HG02798 (cell line): ENCODE measurements at regions not wholly inside any gene's neighbourhood (a gene's known extent, or its start where the extent isn't known, plus 50 kb on each side); places are given as distances from the start of the nearest gene placed in this dataset.
A peak's percentile ranks its signal among the peaks of the same experiment; 100 is the strongest.

Experiments
- ATAC-seq: cut with Tn5 transposase; IDR thresholded peaks from one replicate; pipeline ENCODE4 v1.9.1; 2021; ENCODE audit warnings: mild to moderate bottlenecking; ENCODE audit not compliant: unreplicated experiment, poor library complexity

DNA sequence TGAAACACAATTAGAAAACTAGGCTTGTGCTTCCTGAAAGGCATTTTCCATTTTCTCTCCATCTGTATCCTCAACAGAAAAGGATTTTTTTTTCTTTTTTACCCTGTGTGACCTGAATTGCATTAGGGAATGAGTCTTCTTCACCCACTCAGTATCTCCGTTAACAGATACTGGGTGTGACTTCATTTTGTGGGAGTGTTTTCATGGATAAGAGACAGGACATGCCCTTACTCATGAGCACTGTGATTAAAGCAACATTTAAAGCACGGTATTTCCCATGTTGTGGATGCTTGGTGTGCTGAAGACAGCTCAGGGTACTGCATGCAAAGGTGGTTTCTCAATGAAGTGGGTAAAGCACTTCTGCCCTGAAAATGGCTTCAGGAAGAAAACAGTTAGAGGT lies 1397.3 kb upstream of the TMEM132C start:
- ATAC-seq: no peak

DNA sequence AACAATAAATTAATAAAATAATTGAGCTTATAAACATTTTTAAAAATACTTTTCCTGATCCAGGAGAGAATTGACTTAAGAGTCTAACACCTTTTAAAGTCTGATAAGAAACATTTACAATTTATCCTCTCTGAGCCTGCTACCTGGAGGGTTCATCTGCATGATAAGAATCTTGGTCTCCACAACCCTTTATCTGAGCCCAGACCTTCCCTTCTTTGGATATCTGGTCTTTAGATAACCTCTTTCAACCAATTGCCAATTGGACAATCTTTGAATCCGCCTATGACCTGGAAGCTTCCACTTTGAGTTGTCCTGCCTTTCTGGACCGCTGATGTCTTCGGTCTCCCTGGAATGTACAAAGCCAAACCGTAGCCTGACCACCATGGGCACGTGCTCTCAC lies 1393.3 kb upstream of the TMEM132C start:
- ATAC-seq: no peak

DNA sequence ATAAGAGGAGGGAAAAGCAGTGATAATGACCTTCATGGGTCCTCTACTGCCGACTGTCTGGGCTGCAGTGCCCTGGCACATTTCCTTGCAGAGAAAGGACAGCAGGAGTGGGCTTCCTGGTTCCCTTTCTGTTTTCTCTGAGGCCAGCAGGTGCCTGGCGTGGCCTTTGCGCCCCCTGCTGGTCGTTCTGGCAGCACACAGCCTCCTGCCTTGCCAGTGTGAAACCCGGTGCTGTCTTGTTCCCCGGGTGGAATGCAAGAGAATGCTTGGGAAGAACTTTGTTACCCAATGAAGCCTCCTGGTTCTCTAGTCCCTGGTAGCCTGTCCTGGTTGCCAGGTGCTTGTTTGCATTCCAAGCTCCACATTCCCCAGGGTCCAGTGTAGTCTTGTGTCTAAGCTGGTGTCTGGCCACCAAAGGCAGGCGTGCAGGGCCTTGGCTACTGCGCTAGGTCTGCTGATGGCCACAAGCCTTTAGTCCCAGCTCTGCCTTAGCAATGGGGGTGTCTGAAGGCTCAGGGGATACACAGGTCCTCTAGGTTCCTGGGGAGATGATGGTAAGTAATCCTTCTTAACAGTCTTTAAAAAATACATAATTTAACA lies 1392.4 kb upstream of the TMEM132C start:
- peak; percentile 97 for ATAC-seq

- no peak for ATAC-seq
Observed at GRCh38 chr12:126879842-126880241, 1387.1 kb upstream of the TMEM132C start.

DNA sequence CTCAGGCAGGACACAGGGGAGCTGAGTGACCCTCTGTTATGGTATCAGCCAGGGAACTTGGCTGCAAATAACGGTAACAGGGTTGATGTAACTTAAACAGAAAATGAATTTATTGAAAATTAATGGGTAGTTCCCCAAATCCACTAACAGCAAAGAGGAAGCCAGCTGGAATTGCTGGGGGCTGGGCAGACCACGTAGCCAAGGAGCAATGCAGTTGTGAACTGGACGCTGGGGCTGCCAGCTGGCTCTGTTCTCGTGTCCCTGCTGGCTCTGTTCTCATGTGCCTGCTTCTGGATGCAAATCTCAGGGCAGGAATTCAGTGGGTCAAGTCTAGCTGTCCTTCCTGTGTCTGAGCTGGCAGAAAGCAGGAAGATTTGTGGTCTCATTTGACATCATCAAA lies 1383.3 kb upstream of the TMEM132C start:
- ATAC-seq: no peak

DNA sequence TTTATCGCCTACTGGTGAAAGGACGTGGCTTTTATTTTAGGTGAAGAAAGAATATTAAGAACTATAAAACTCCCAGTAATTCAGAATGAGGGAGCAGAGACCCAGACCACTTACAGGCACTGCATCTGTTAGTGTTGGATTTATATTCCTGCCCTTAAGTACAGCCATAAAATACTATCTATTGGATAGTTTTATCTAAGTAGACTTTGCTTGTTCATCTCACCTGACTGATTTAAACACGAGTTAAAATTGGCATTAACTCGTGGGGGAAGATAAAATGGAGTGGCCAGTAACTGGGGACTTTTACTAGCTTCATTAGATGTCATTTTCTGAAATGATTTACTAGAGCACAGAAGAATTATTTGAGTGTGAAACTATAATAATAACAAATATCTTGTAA lies 1377.5 kb upstream of the TMEM132C start:
- no peak for ATAC-seq

DNA sequence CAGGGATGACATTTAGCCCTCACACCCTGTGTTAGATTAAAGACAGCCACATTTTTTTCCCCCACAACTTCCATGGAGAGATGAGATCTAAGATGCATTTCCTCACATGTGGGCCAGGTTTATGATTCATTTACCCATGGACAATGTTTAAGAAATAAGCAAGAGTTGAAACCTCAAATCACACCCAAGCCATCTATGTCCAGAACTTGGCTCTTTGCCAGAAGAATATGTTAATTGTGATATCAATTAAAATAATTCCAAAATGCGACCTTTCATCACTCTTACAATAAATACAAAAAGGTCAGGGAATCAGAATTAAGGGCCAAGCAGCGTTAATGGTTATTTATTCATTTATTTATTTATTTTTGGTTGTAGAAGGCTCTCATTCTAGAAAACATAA lies 1376.9 kb upstream of the TMEM132C start:
- no peak for ATAC-seq

DNA sequence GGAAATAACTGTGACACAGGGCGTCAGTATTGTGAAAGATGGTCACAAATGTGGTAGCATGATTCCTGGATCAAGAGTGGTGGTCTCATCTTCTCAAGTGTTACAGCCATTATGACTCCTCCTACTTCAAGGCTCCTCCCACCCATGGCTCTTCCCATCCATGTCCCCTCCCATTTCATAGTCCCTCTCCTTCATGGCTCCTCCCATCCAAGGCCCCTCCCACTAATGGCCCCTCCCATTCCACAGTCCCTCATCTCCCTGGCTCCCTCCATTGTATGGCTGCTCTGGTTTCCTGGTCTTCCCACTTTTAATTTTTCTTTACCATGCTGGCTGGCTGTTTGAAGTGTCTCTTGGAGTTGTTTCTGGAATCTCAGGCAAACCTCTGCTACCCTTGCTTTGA lies 1375.2 kb upstream of the TMEM132C start:
- ATAC-seq: no peak

DNA sequence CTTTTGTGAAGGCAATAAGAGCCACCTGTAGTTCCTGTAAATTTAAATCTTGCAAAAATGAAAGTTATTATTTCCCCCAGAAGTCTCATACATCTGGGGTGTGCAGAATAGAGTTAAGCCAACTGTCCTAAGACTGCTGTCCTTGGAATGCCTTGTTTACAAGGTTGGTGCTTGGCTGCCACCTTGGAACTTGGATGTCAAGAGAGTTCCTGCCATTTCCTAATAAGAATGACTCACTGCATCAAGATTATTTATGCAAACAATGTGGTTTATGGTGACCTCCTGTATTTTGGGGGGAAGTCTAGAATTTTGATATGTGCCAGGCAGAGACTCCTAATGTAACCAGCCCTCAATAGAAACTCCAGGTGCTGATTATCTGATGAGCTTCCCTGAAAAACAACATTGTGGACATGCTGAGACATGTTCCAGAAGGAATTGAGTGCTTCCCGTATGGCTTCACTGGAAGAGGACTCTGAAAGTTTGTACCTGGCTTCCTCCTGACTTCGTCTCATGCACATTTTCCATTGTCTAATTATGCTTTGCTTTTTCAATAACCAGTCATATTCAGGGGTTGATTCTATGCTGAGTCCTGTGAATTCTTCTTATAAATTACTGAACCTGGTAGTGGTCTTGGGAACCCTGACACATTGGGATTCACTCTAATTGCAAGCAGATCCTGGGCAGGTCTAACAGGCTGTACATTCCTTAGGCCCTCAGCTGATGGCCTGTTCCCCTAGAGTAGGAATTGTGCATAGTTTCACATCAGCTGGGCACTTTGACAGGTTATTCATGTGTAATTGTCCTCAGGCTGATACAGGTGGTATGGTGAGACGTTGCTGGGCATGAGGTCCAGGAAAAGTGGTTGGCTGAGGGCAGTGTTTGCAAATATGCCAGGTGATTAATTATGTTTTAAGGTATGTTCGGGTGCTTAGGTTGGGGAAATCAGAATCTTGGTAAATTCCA lies 1370.7 kb upstream of the TMEM132C start:
- no peak for ATAC-seq

GRCh38 chr12:126897102-126897501 lies 1369.9 kb upstream of the TMEM132C start:
- ATAC-seq: no peak

DNA sequence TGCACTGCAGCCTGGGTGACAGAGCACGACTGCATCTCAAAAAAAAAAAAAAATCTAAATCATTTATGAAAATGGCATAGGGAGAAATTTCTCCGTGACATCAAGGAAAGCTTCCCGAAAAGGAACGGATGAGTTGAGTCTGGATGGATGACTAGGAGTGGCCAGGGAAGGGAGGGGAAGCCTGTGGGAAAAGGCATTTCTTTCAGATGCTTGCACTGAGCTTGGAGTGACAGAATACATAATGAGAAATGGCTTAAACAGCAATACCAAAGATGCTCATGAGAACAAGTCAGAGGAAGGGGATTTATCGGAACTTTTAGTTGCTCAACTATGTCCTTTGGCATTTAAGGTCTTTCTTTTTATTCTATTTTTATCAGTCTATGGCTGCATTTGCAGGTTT lies 1369.2 kb upstream of the TMEM132C start:
- no peak for ATAC-seq

- ATAC-seq: no peak
Observed at GRCh38 chr12:126898562-126898961, 1368.4 kb upstream of the TMEM132C start.

DNA sequence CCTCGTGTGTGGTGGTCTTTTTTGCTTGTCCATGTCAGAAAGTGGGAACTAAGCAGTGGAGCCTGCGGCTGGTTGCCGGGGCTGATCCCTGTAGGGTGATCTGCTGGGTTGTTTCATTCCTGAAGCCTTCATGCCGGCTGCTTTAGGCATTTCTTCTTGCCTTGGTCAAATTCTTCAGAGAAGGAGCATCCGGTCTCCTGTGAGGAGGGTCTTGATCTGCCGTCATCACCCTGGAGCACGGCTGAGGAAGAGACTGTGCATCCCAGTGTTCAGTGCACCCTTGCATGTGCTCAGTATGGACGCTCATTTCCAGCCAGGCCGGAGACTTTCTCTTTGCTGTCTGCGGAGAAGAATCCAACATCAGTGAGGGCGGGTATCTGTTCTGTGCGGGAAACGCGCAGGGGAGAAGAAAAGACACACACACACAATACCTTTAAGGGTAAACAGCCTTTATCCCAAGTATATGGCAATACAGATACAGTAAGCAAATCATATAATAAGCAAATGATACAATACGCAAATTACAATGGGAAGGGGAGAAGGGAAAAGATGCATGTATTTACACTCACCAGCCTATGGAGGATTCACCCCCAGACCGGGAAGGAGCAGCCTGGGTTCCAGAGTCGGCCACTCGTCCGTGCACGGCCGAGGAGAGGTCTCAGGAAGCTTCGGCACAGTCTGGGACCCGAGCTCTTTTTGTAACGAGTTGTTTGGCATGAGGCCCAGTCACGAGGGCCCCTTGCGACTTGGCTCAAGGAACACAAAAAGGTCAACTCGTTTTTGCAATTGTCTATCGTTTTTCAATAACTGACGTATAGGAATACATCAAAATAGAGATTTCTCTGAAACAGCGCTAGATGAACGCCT lies 1366.8 kb upstream of the TMEM132C start:
- no peak for ATAC-seq

DNA sequence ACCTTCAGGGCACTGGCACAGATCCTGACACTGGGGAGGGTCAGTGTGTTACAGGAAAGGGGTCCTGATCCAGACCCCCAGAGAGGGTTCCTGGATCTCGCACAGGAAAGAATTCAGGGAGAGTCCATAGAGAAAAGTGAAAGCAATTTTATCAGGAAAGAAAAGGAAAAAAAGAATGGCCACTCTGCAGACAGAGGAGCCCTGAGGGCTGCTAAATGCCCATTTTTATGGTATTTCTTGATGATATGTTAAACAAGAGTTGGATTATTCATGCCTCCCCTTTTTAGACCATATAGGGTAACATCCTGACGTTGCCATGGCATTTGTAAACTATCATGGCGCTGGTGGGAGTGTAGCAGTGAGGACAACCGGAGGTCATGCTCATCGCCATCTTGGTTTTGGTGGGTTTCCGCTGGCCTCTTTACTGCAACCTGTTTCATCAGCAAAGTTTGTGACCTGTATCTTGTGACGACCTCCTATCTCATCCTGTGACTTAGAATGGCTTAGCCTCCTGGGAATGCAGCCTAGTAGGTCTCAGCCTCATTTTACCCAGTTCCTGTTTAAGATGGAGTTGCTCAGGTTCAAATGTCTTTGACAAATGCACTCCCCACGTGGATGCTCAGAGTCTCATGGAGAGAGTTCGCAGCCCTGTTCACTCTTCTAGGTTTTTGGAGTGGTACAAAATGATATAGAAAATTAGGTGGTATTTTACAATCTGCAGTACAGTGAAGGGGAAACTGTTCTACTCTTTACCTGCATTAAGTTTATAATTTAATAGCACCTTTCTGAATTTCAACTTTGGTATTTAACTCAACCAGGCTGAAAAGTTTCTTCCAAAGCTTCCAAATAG lies 1363.7 kb upstream of the TMEM132C start:
- ATAC-seq: no peak

GRCh38 chr12:126905752-126906151 lies 1361.2 kb upstream of the TMEM132C start:
- ATAC-seq: no peak

DNA sequence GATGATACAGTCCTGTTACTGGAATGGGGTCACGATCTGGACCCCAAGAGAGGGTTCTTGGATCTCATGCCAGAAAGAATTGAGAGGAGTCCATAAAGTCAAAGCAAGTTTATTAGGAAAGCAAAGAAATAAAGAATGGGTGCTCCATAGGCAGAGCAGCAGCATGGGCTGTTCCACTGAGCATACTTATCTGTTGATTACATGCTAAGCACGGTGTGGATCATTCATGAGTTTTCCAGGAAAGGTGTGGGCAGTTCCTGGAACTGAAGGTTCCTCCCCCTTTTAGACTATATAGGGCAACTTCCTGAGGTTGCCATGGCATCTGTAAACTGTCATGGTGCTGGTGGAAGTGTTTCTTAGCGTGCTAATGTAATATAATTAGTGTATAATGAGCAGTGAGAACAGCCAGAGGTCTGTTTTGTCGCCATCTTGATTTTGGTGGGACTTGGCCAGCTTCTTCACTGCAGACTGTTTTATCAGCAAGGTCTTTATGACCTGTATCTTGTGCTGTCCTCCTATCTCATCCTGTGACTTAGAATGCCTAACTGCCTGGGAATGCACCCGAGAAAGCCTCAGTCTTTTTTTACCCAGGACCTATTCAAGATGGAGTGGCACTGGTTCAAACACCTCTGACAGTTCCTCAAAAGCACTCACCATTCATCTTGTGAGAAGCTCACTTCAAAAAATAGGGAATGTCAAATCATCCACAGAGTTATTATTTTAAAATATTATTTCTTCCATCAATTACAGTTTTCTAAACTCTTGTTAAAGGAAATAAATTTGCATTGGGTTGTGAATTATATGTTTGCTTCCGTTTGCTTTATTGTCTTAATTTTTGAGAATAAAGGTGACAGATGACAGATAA lies 1358.8 kb upstream of the TMEM132C start:
- no peak for ATAC-seq

DNA sequence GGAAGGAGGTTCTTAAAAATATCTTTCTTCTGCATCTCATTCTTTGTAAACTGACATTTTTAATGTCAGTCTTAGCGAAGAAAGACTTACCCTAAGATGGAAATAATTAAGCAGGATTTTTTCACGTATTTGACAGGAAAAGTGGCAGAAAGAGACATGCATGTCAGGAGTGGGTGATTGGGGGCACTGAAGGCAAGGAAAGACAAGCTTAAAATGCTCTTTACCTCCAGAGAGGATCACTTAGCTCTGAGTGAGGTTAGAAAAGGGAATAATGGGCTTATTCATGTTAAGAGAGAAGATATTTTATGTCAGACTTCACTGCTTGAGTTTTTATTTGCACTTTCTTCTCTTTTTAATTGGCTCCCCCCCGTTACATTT lies 1358.2 kb upstream of the TMEM132C start:
- no peak for ATAC-seq

DNA sequence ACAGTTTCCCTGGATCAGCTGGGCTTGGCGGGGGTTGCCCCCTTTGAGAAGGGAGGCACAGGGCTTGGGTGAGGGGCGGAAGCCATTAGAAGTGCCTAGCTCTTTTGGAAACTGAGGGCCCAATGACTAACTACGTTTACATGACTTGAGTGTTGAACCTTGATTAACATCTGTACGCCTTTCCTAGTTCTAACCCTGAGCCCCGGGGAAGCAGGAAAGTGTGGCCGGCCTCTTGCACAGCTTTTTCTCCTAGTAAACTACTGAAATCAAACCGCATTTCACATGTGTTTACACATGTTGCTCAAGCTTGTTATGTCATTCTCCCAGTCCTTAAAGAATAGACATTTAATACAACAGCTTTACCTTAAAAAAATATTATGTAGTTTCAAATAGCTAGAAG lies 1356.4 kb upstream of the TMEM132C start:
- no peak for ATAC-seq

DNA sequence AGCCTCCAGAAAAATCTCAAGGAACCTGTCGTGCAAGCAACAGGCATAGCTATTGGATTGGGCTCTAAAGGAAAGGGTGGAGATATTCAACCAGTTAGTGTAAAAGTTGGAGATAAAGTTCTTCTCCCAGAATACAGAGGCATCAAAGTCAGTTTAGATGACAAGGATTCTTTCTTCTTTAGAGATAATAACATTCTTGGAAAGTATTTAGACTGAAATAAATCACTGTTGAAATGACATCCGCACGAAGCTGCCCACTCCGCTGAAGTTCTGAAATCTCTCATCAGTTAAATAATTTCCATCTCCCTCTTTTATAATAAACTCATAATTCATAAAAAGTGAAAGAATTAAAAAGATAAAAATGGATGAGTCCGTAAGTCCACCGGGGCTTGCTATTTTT lies 1354.9 kb upstream of the TMEM132C start:
- no peak for ATAC-seq
